ENCODE measurements at regions not wholly inside any gene's neighbourhood (a gene's known extent, or its start where the extent isn't known, plus 50 kb on each side); places are given as distances from the start of the nearest gene placed in this dataset.
A peak's percentile ranks its signal among the peaks of the same experiment; 100 is the strongest.

DNA sequence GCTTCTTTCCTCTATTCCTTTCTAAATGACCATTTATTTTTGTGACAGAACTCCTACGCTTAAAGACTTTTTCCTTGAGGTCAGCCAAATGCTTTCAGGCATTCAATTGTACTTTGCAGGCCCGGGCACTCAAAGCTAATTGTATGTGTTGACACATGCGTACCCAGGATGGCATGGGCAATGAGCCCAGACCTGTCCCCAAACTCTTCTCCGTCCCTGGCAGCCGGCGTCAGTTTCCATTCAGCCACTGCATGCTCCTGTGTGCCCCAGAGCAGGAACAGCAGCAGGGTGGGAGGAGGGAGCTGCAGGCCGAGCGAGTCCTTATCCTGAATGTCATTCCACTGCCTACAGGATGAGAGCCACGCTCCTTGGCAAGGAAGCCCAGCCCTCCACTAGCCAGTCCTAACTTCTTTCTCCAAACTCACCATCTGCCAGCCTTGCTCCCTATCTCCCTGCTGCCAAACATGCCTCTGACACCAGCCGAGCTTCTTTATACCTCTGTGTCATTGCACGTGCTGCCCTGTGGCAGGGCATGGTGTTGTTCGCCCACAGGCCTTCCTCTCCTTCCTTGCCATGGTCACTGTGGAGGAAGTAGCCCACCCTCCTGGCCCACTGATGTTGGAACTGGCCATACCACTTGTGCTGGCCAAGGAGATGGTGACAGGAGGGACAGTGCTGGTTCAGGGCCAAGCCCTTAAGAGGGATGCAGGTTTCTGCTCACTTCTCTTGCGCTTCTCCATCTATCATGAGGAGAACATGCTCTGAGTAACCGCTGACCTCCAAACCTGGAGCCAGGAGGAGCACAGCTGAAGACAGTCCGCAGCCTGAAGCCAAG, 116.9 kb upstream of the FHL2 start:
- H3K27ac ChIP-seq (ENCODE audit: low read depth in 1 of 2, low read length in 2 of 2), result no peak overlapping the region
- no peaks in the 10 kb centered on the region for H3K9me3 ChIP-seq (ENCODE audit: control insufficient read depth in 4 of 4, low read length in 3 of 4)
- H3K9ac ChIP-seq (ENCODE audit: low read depth in 1 of 2, low read length in 2 of 2), result no peak overlapping the region

More for the DNA sequence above, 116.9 kb upstream of the FHL2 start:
- peaks cover 6 to 9% (median 7%) of the 10 kb centered on the region in 4 donors for H3K4me1 ChIP-seq (ENCODE audit: control insufficient read depth in 4 of 4, insufficient read depth in 4 of 4, low read length in 3 of 4)
- DNase-seq (ENCODE audit: low spot score), result no peak
- H3K27me3 ChIP-seq (ENCODE audit: control insufficient read depth in 4 of 4, insufficient read depth in 4 of 4, low read length in 3 of 4), result no peaks in the 10 kb centered on the region
- 50% methylated on average over 15 of the region's 15 CpGs for WGBS
- TF ChIP-seq GABPA (IDR thresholded peaks at IDR 0.05 in 1 of 2, conservative IDR thresholded peaks at IDR 0.05 in 1 of 2) (peak in 1 of 2 donors; percentile 27), FOXA1 (IDR thresholded peaks at IDR 0.05) (peak; percentile 80), SP1 (IDR thresholded peaks at IDR 0.05) (peak; percentile 50), EGR1 (IDR thresholded peaks at IDR 0.05; ENCODE audit: low read depth in 2 of 2) (peak in 1 of 2 donors; percentile 91), RAD21 (IDR thresholded peaks at IDR 0.05) (peak; percentile 59 to 64), HNF4A (conservative IDR thresholded peaks at IDR 0.05) (peak; percentile 46 to 87), ZBTB33 (IDR thresholded peaks at IDR 0.05) (peak; percentile 69), TAF1 (conservative IDR thresholded peaks at IDR 0.05) (no peak), NR2F2 (IDR thresholded peaks at IDR 0.05) (no peak), YY1 (IDR thresholded peaks at IDR 0.05) (peak; percentile 69), JUND (IDR thresholded peaks at IDR 0.05) (peak in 1 of 2 donors; percentile 86), FOXA2 (IDR thresholded peaks at IDR 0.05) (peak; percentile 59), HNF4G (IDR thresholded peaks at IDR 0.05) (no peak), RXRA (IDR thresholded peaks at IDR 0.05) (peak; percentile 19 to 98)
- TF ChIP-seq, protein P1, sequence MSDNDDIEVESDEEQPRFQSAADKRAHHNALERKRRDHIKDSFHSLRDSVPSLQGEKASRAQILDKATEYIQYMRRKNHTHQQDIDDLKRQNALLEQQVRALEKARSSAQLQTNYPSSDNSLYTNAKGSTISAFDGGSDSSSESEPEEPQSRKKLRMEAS (IDR thresholded peaks at IDR 0.05), result peak; percentile 83
- TF ChIP-seq, protein P2, sequence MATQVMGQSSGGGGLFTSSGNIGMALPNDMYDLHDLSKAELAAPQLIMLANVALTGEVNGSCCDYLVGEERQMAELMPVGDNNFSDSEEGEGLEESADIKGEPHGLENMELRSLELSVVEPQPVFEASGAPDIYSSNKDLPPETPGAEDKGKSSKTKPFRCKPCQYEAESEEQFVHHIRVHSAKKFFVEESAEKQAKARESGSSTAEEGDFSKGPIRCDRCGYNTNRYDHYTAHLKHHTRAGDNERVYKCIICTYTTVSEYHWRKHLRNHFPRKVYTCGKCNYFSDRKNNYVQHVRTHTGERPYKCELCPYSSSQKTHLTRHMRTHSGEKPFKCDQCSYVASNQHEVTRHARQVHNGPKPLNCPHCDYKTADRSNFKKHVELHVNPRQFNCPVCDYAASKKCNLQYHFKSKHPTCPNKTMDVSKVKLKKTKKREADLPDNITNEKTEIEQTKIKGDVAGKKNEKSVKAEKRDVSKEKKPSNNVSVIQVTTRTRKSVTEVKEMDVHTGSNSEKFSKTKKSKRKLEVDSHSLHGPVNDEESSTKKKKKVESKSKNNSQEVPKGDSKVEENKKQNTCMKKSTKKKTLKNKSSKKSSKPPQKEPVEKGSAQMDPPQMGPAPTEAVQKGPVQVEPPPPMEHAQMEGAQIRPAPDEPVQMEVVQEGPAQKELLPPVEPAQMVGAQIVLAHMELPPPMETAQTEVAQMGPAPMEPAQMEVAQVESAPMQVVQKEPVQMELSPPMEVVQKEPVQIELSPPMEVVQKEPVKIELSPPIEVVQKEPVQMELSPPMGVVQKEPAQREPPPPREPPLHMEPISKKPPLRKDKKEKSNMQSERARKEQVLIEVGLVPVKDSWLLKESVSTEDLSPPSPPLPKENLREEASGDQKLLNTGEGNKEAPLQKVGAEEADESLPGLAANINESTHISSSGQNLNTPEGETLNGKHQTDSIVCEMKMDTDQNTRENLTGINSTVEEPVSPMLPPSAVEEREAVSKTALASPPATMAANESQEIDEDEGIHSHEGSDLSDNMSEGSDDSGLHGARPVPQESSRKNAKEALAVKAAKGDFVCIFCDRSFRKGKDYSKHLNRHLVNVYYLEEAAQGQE (IDR thresholded peaks at IDR 0.05), result peak; percentile 75
- TF ChIP-seq, protein P3, sequence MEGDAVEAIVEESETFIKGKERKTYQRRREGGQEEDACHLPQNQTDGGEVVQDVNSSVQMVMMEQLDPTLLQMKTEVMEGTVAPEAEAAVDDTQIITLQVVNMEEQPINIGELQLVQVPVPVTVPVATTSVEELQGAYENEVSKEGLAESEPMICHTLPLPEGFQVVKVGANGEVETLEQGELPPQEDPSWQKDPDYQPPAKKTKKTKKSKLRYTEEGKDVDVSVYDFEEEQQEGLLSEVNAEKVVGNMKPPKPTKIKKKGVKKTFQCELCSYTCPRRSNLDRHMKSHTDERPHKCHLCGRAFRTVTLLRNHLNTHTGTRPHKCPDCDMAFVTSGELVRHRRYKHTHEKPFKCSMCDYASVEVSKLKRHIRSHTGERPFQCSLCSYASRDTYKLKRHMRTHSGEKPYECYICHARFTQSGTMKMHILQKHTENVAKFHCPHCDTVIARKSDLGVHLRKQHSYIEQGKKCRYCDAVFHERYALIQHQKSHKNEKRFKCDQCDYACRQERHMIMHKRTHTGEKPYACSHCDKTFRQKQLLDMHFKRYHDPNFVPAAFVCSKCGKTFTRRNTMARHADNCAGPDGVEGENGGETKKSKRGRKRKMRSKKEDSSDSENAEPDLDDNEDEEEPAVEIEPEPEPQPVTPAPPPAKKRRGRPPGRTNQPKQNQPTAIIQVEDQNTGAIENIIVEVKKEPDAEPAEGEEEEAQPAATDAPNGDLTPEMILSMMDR (IDR thresholded peaks at IDR 0.05; ENCODE audit: low read depth, low read length, missing input control), result no peak
- H3K36me3 ChIP-seq (ENCODE audit: control insufficient read depth in 4 of 4, insufficient read depth in 3 of 4, low read depth in 1 of 4, low read length in 3 of 4), result no peaks in the 10 kb centered on the region
- H3K4me3 ChIP-seq (ENCODE audit: low read depth in 1 of 3, low read length in 3 of 3), result no peak overlapping the region

Data from liver (tissue), 8 donors.